COR-L47 (cell line): ENCODE measurements at regions not wholly inside any gene's neighbourhood (a gene's known extent, or its start where the extent isn't known, plus 50 kb on each side); places are given as distances from the start of the nearest gene placed in this dataset.

Experiments
- DNase-seq: peaks from one replicate; lab custom pipeline; 2025; lab: John Stamatoyannopoulos, UW

- no peak for DNase-seq
These were observed 212.8 kb downstream of the MYCN start for GRCh38 chr2:16152928-16153753.

- DNase-seq: no peak
These were observed 211.9 kb downstream of the MYCN start for GRCh38 chr2:16152071-16152927.

GRCh38 chr2:16151651-16152050, 211.3 kb downstream of the MYCN start:
- no peak for DNase-seq

- no peak for DNase-seq
These were observed 210.9 kb downstream of the MYCN start for GRCh38 chr2:16151281-16151570.

- no peak for DNase-seq
These were observed 210.3 kb downstream of the MYCN start for GRCh38 chr2:16150456-16151280.

GRCh38 chr2:16149349-16150243, 209.2 kb downstream of the MYCN start:
- no peak for DNase-seq

GRCh38 chr2:16148632-16149348, 208.4 kb downstream of the MYCN start:
- no peak for DNase-seq

- no peak for DNase-seq
These were observed 202.3 kb downstream of the MYCN start for GRCh38 chr2:16142383-16143361.

GRCh38 chr2:16141641-16141921, 201.2 kb downstream of the MYCN start:
- DNase-seq: no peak

- DNase-seq: no peak
These were observed 200.7 kb downstream of the MYCN start for GRCh38 chr2:16140771-16141640.

- no peak for DNase-seq
These were observed 199.6 kb downstream of the MYCN start for GRCh38 chr2:16139663-16140615.

GRCh38 chr2:16138811-16139662, 198.7 kb downstream of the MYCN start:
- DNase-seq: no peak

- DNase-seq: no peak
These were observed 196.9 kb downstream of the MYCN start for GRCh38 chr2:16137080-16137755.

GRCh38 chr2:16136461-16137035, 196.2 kb downstream of the MYCN start:
- DNase-seq: no peak

GRCh38 chr2:16135913-16136310, 195.6 kb downstream of the MYCN start:
- DNase-seq: no peak
